Esophagus (tissue), 2 donors: ENCODE measurements at regions not wholly inside any gene's neighbourhood (a gene's known extent, or its start where the extent isn't known, plus 50 kb on each side); places are given as distances from the start of the nearest gene placed in this dataset.

ENCODE experiments used
- H3K27ac ChIP-seq, 2 donors: one replicate each; pipeline ENCODE4 v1.5.1; 2013; ENCODE audit warnings: low read depth in 2 of 2, mild to moderate bottlenecking in 2 of 2, inconsistent platforms in 1 of 2, low read length in 1 of 2, moderate library complexity in 1 of 2
- H3K27me3 ChIP-seq, 2 donors: one replicate each; pipeline ENCODE4 v1.6.1; 2013; ENCODE audit warnings: low read length in 2 of 2, control low read depth in 1 of 2, mild to moderate bottlenecking in 1 of 2; ENCODE audit not compliant: insufficient read depth in 2 of 2, control insufficient read depth in 1 of 2
- H3K36me3 ChIP-seq, 2 donors: one replicate each; pipeline ENCODE4 v1.6.1; 2013; ENCODE audit warnings: low read length in 1 of 2; ENCODE audit not compliant: control insufficient read depth in 2 of 2, insufficient read depth in 2 of 2
- H3K4me1 ChIP-seq, 2 donors: one replicate each; pipeline ENCODE4 v1.6.1; 2013; ENCODE audit warnings: low read length in 1 of 2; ENCODE audit not compliant: control insufficient read depth in 2 of 2, insufficient read depth in 2 of 2
- H3K4me3 ChIP-seq, 2 donors: one replicate each; pipeline ENCODE4 v1.5.1; 2013; ENCODE audit warnings: low read length in 2 of 2, mild to moderate bottlenecking in 2 of 2, low read depth in 1 of 2, moderate library complexity in 1 of 2
- H3K9me3 ChIP-seq, 2 donors: one replicate each; pipeline ENCODE4 v1.6.1; 2013; ENCODE audit warnings: mild to moderate bottlenecking in 2 of 2, low read depth in 1 of 2, low read length in 1 of 2, moderate library complexity in 1 of 2; ENCODE audit not compliant: control insufficient read depth in 2 of 2, insufficient read depth in 1 of 2
- WGBS, 2 donors: extraction: QIAGEN DNeasy Blood & Tissue Kit; methylation state at CpG; one replicate each; pipeline ENCODE4 v1.1.7; 2013; 5-methylcytosine and 5-hydroxymethylcytosine counted together
- donor health status: healthy with polysubstance abuse.
- donor health status: Bipolar disorder and iron deficiency.

- H3K36me3 ChIP-seq: no peaks in the 10 kb centered on the region
- H3K27ac ChIP-seq: no peak overlapping the region
- H3K4me3 ChIP-seq: no peak overlapping the region
- no peaks in the 10 kb centered on the region for H3K4me1 ChIP-seq
- 97% methylated on average over 6 of the region's 6 CpGs for WGBS, 2 donors
- no peaks in the 10 kb centered on the region for H3K9me3 ChIP-seq
- H3K27me3 ChIP-seq: peaks cover 0 to 2% of the 10 kb centered on the region in 2 donors
Measured at GRCh38 chr6:149158076-149158475, 159.4 kb upstream of the TAB2 start.

GRCh38 chr6:149160943-149161342 is 156.6 kb upstream of the TAB2 start:
- no peaks in the 10 kb centered on the region for H3K4me1 ChIP-seq
- H3K4me3 ChIP-seq: no peak overlapping the region
- no peaks in the 10 kb centered on the region for H3K36me3 ChIP-seq
- WGBS, 2 donors: 29 to 53% methylated on average over 1 of the region's 1 CpG
- H3K9me3 ChIP-seq: no peaks in the 10 kb centered on the region
- no peak overlapping the region for H3K27ac ChIP-seq
- peaks cover 0 to 2% of the 10 kb centered on the region in 2 donors for H3K27me3 ChIP-seq

- H3K27ac ChIP-seq: no peak overlapping the region
- H3K27me3 ChIP-seq: peaks cover 0 to 2% of the 10 kb centered on the region in 2 donors
- no peaks in the 10 kb centered on the region for H3K9me3 ChIP-seq
- no peaks in the 10 kb centered on the region for H3K36me3 ChIP-seq
- no peak overlapping the region for H3K4me3 ChIP-seq
- H3K4me1 ChIP-seq: no peaks in the 10 kb centered on the region
Measured at GRCh38 chr6:149162924-149163323, 154.6 kb upstream of the TAB2 start.

- Histone ChIP-seq H3K27me3 (no peaks in the 10 kb centered on the region), H3K27ac (no peak overlapping the region), H3K36me3 (no peaks in the 10 kb centered on the region), H3K4me3 (no peak overlapping the region), H3K9me3 (no peaks in the 10 kb centered on the region), H3K4me1 (no peaks in the 10 kb centered on the region)
- WGBS, 2 donors: 88% methylated on average over 12 of the region's 12 CpGs
Measured at GRCh38 chr6:149164199-149164750, 153.2 kb upstream of the TAB2 start.

- Histone ChIP-seq H3K27me3 (no peaks in the 10 kb centered on the region), H3K36me3 (no peaks in the 10 kb centered on the region), H3K4me3 (no peak overlapping the region), H3K9me3 (no peaks in the 10 kb centered on the region), H3K4me1 (no peaks in the 10 kb centered on the region), H3K27ac (no peak overlapping the region)
- WGBS, 2 donors: 18 to 21% methylated on average over 1 of the region's 1 CpG
Measured at GRCh38 chr6:149166336-149166735, 151.2 kb upstream of the TAB2 start.

- 59 to 60% methylated on average over 8 of the region's 8 CpGs for WGBS, 2 donors
- no peaks in the 10 kb centered on the region for H3K4me1 ChIP-seq
- H3K4me3 ChIP-seq: no peak overlapping the region
- no peaks in the 10 kb centered on the region for H3K27me3 ChIP-seq
- no peak overlapping the region for H3K27ac ChIP-seq
- H3K36me3 ChIP-seq: no peaks in the 10 kb centered on the region
- no peaks in the 10 kb centered on the region for H3K9me3 ChIP-seq
Measured at GRCh38 chr6:149166747-149167146, 150.8 kb upstream of the TAB2 start.

- Histone ChIP-seq H3K27ac (no peak overlapping the region), H3K4me1 (no peaks in the 10 kb centered on the region), H3K9me3 (no peaks in the 10 kb centered on the region), H3K36me3 (no peaks in the 10 kb centered on the region), H3K27me3 (no peaks in the 10 kb centered on the region), H3K4me3 (no peak overlapping the region)
- WGBS, 2 donors: 71 to 75% methylated on average over 6 of the region's 6 CpGs
Measured at GRCh38 chr6:149168968-149169367, 148.5 kb upstream of the TAB2 start.

GRCh38 chr6:149169761-149170511 is 147.6 kb upstream of the TAB2 start:
- Histone ChIP-seq H3K27me3 (no peaks in the 10 kb centered on the region), H3K9me3 (no peaks in the 10 kb centered on the region), H3K4me1 (no peaks in the 10 kb centered on the region), H3K4me3 (no peak overlapping the region), H3K27ac (peak overlapping the region in 1 of 2 donors; percentile 5), H3K36me3 (no peaks in the 10 kb centered on the region)
- WGBS, 2 donors: 74 to 83% methylated on average over 6 of the region's 6 CpGs

GRCh38 chr6:149170564-149171452 is 146.7 kb upstream of the TAB2 start:
- H3K36me3 ChIP-seq: no peaks in the 10 kb centered on the region
- no peaks in the 10 kb centered on the region for H3K27me3 ChIP-seq
- H3K4me3 ChIP-seq: no peak overlapping the region
- H3K4me1 ChIP-seq: no peaks in the 10 kb centered on the region
- H3K27ac ChIP-seq: no peak overlapping the region
- no peaks in the 10 kb centered on the region for H3K9me3 ChIP-seq
- WGBS, 2 donors: 62 to 70% methylated on average over 11 of the region's 11 CpGs
